Keratinocyte (primary cell): ENCODE measurements at regions not wholly inside any gene's neighbourhood (a gene's known extent, or its start where the extent isn't known, plus 50 kb on each side); places are given as distances from the start of the nearest gene placed in this dataset.

ENCODE experiments used
- DNase-seq: peaks from one replicate; pipeline ENCODE4 v3.0.0-alpha.2; 2011; ENCODE audit warnings: low read depth, missing footprints, low spot score
- FAIRE-seq: peaks from 2 replicates; lab custom pipeline; 2011; peaks lifted over from hg19 to GRCh38; lab: Jason Lieb, UNC
- H2AFZ ChIP-seq: 2 replicates; pipeline ENCODE4 v1.6.0; 2012; ENCODE audit warnings: low read length, control low read depth, inconsistent platforms; ENCODE audit not compliant: control insufficient read depth
- H3K27ac ChIP-seq: 2 replicates; pipeline ENCODE4 v1.5.1; 2011; ENCODE audit warnings: low read length; ENCODE audit not compliant: control insufficient read depth, insufficient read depth
- H3K27me3 ChIP-seq: 3 replicates; pipeline ENCODE4 v1.6.0; 2011; ENCODE audit warnings: low read length; ENCODE audit not compliant: control insufficient read depth, insufficient read depth; ENCODE audit errors: extremely low read depth
- H3K36me3 ChIP-seq, 2 experiments: 2 replicates in 1 of 2; 3 replicates in 1 of 2; pipeline ENCODE4 v1.5.1; 2011; ENCODE audit warnings: low read length in 2 of 2, mild to moderate bottlenecking in 1 of 2; ENCODE audit not compliant: control insufficient read depth in 2 of 2, insufficient read depth in 2 of 2; ENCODE audit errors: extremely low read depth in 1 of 2
- H3K4me1 ChIP-seq: 3 replicates; pipeline ENCODE4 v1.5.1; 2011; ENCODE audit warnings: low read length; ENCODE audit not compliant: control insufficient read depth, insufficient read depth; ENCODE audit errors: extremely low read depth
- H3K4me2 ChIP-seq: 3 replicates; pipeline ENCODE4 v1.6.0; 2011; ENCODE audit warnings: low read depth, low read length; ENCODE audit not compliant: control insufficient read depth, insufficient read depth; ENCODE audit errors: extremely low read depth
- H3K4me3 ChIP-seq, 3 experiments: fragments of 200-600 bp in 1 of 3; sonication (generic) in 1 of 3; 2 replicates in 2 of 3; 3 replicates in 1 of 3; pipeline ENCODE4 v1.5.1; 2011 to 2016; ENCODE audit warnings: low read length in 3 of 3, mild to moderate bottlenecking in 3 of 3, control low read depth in 2 of 3, inconsistent platforms in 1 of 3, low read depth in 1 of 3, mixed read lengths in 1 of 3, mixed run types in 1 of 3, moderate library complexity in 1 of 3; ENCODE audit not compliant: control insufficient read depth in 2 of 3, insufficient read depth in 2 of 3; ENCODE audit errors: extremely low read depth in 1 of 3
- H3K79me2 ChIP-seq: 2 replicates; pipeline ENCODE4 v1.6.0; 2012; ENCODE audit warnings: low read length; ENCODE audit not compliant: control insufficient read depth, insufficient read depth
- H3K9ac ChIP-seq: 3 replicates; pipeline ENCODE4 v1.6.0; 2011; ENCODE audit warnings: low read length; ENCODE audit not compliant: control insufficient read depth, insufficient read depth; ENCODE audit errors: extremely low read depth
- H3K9me1 ChIP-seq: 3 replicates; pipeline ENCODE4 v1.6.0; 2011; ENCODE audit warnings: low read length; ENCODE audit not compliant: control insufficient read depth, insufficient read depth; ENCODE audit errors: extremely low read depth
- H3K9me3 ChIP-seq: 2 replicates; pipeline ENCODE4 v1.5.1; 2012; ENCODE audit warnings: low read depth, low read length; ENCODE audit not compliant: control insufficient read depth
- H4K20me1 ChIP-seq: 3 replicates; pipeline ENCODE4 v1.6.0; 2011; ENCODE audit warnings: low read length; ENCODE audit not compliant: control insufficient read depth, insufficient read depth; ENCODE audit errors: extremely low read depth
- EZH2 ChIP-seq: IDR thresholded peaks from one replicate; pipeline ENCODE4 v1.6.1; 2012; ENCODE audit warnings: inconsistent platforms, mild to moderate bottlenecking, low read length, moderate library complexity
- dilution Hi-C: fragments of 300-500 bp; cut with MboI; formaldehyde crosslinking; loops from one replicate; pipeline ENCODE4 v1.7.0; 2020; ENCODE audit warnings: low sequenced_read_pairs; ENCODE audit not compliant: extremely low pct_ligation_motif_present
- TF ChIP-seq, protein P1 (sequence below), 3 experiments: IDR thresholded peaks in 1 of 3; conservative IDR thresholded peaks in 1 of 3; optimal IDR thresholded peaks in 1 of 3; 2 replicates in 2 of 3; 3 replicates in 1 of 3; pipeline versions ENCODE3 to v1.5.1; 2011; ENCODE audit warnings: low read length in 3 of 3, mild to moderate bottlenecking in 3 of 3, moderate library complexity in 2 of 3, control low read depth in 1 of 3, inconsistent platforms in 1 of 3; ENCODE audit not compliant: insufficient read depth in 2 of 3; ENCODE audit errors: extremely low read depth in 1 of 3

DNA sequence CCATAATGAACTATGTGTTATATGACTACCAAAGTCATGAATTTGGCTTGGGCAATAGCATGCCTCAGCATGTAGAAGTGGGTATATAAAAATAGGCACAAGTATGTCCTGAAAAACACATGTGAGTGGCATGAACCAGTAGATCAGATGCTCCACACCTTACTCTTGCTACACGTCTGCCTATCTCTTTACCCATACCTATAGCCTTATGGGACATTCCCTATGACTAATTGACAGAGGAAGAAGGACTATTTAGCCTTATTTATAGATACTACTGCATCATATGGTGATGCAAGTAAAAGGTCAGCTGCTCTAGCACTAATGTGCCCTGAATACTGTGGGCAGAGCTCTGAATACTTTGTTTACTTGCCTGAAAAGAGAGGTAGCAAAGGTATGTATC lies 81.0 kb upstream of the ZPLD1 start:
- Histone ChIP-seq H3K4me2 (peak overlapping the region; percentile 29), H3K9me1 (no peaks in the 10 kb centered on the region), H2AFZ (no peak overlapping the region), H3K4me1 (peaks cover 22% of the 10 kb centered on the region), H3K9me3 (no peaks in the 10 kb centered on the region), H3K4me3 (no peak overlapping the region), H3K27ac (peak overlapping the region; percentile 70), H3K27me3 (no peaks in the 10 kb centered on the region), H3K9ac (peak overlapping the region; percentile 40), H3K36me3 (no peaks in the 10 kb centered on the region), H3K79me2 (no peaks in the 10 kb centered on the region), H4K20me1 (no peaks in the 10 kb centered on the region)
- dilution Hi-C loops = no loop called here
- no peak for TF ChIP-seq EZH2
- TF ChIP-seq, protein P1, sequence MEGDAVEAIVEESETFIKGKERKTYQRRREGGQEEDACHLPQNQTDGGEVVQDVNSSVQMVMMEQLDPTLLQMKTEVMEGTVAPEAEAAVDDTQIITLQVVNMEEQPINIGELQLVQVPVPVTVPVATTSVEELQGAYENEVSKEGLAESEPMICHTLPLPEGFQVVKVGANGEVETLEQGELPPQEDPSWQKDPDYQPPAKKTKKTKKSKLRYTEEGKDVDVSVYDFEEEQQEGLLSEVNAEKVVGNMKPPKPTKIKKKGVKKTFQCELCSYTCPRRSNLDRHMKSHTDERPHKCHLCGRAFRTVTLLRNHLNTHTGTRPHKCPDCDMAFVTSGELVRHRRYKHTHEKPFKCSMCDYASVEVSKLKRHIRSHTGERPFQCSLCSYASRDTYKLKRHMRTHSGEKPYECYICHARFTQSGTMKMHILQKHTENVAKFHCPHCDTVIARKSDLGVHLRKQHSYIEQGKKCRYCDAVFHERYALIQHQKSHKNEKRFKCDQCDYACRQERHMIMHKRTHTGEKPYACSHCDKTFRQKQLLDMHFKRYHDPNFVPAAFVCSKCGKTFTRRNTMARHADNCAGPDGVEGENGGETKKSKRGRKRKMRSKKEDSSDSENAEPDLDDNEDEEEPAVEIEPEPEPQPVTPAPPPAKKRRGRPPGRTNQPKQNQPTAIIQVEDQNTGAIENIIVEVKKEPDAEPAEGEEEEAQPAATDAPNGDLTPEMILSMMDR (optimal IDR thresholded peaks at IDR 0.05 in 1 of 3, IDR thresholded peaks at IDR 0.05 in 1 of 3, conservative IDR thresholded peaks at IDR 0.05 in 1 of 3; ENCODE audit: extremely low read depth in 1 of 3, insufficient read depth in 2 of 3, low read length in 3 of 3) = no peak
- FAIRE-seq = peak; percentile 78
- DNase-seq = peak; percentile 77

DNA sequence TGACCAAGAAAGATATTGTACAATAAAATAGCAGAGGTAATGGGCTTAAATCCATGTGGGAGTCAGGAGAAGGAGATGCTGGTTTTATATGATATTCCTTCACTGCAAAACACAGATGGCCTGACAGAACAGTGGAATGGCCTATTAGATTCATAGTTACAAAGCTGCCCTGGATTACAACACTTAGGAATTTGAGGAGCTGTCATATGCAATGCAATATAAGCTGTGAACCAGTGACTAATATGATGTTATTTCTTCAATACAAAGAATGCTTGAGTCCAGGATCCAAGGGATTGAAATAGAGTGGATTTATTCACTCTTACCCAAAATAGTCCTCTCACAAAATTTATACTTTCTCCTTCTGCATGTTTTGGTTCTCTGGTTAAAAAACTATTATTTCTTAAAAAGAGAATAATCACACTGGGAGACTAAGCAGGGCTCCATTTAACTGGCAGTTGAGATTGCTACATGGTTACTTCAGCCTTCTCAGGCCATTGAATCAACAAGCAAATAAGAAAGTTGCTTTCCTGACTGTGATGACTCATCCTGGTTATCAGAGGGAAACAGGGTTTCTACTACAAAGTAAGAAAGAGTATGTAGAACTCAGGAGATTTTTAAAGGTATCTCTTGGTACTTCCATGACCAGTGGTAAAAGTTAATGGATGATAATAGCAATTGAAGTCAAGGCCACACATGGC lies 79.8 kb upstream of the ZPLD1 start:
- dilution Hi-C loops = no loop called here
- Histone ChIP-seq H3K79me2 (no peaks in the 10 kb centered on the region), H3K27me3 (no peaks in the 10 kb centered on the region), H2AFZ (no peak overlapping the region), H3K9ac (peak overlapping the region; percentile 40), H3K4me2 (peak overlapping the region; percentile 17), H3K4me1 (peaks cover 22% of the 10 kb centered on the region), H3K4me3 (no peak overlapping the region), H4K20me1 (no peaks in the 10 kb centered on the region), H3K36me3 (no peaks in the 10 kb centered on the region), H3K9me1 (no peaks in the 10 kb centered on the region), H3K27ac (peak overlapping the region; percentile 70), H3K9me3 (no peaks in the 10 kb centered on the region)
- peak; percentile 71 for FAIRE-seq
- TF ChIP-seq, protein P1 (optimal IDR thresholded peaks at IDR 0.05 in 1 of 3, IDR thresholded peaks at IDR 0.05 in 1 of 3, conservative IDR thresholded peaks at IDR 0.05 in 1 of 3; ENCODE audit: extremely low read depth in 1 of 3, insufficient read depth in 2 of 3, low read length in 3 of 3) = no peak
- TF ChIP-seq EZH2 = no peak
- DNase-seq = no peak
